ENCODE measurements at regions not wholly inside any gene's neighbourhood (a gene's known extent, or its start where the extent isn't known, plus 50 kb on each side); places are given as distances from the start of the nearest gene placed in this dataset.

DNA sequence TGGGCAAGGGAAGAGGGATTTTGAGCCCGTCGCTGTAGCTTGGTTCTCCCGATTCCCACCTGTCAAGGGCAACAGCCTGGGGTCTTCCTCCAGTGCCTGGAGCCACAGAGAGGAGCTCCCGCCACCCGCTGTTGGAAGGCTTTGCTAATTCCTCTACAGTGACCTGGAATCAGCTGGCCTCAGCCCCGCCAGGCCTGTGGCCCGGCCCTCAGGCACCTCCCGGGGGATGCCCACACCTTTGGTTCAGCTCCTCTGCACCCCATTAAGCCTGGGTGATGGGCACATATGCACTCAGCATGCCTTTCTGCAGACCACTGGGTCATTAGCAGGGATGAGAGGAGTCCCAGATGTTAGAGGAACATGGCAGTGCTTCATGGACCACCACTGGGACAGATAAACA lies 121.4 kb upstream of the MKI67 start:
- no peak for DNase-seq (ENCODE audit: low read depth, low spot score)
- no peak for TF ChIP-seq CTCF (IDR thresholded peaks at IDR 0.05; ENCODE audit: low read depth, low read length)
- ChIA-PET CTCF (no interaction called here), POLR2A (no interaction called here)
- Histone ChIP-seq H3K27me3 (ENCODE audit: control insufficient read depth, insufficient read depth, low read length) (no peaks in the 10 kb centered on the region), H3K27ac (ENCODE audit: low read depth, low read length) (no peak overlapping the region), H3K4me3 (ENCODE audit: low read depth, low read length) (no peak overlapping the region), H3K9me3 (ENCODE audit: control insufficient read depth, insufficient read depth, low read length) (peaks cover 35% of the 10 kb centered on the region)

DNA sequence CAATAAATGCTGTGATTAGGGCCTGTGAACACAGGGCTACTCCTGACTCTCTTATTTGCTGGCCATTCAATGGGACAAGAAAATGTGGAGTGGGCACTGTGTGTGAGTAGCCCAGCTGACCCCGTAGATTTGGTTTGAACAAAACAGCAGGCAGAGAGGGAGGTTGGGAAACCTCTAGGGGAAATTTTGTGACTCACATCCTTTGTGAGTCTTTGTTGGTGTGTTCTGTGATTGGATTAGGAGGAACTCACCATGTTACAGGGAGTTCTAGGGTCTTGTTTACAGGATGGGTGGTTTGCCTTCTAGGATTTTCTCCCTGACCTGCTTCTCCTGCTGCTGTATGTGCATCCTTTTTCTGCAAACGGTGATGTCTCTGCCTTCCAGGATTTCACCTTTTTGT lies 128.3 kb upstream of the MKI67 start:
- H3K4me3 ChIP-seq (ENCODE audit: low read depth, low read length) = no peak overlapping the region
- no peak overlapping the region for H3K27ac ChIP-seq (ENCODE audit: low read depth, low read length)
- no peak for TF ChIP-seq CTCF (IDR thresholded peaks at IDR 0.05; ENCODE audit: low read depth, low read length)
- CTCF ChIA-PET = no interaction called here
- H3K9me3 ChIP-seq (ENCODE audit: control insufficient read depth, insufficient read depth, low read length) = peaks cover 16% of the 10 kb centered on the region
- DNase-seq (ENCODE audit: low read depth, low spot score) = no peak
- H3K27me3 ChIP-seq (ENCODE audit: control insufficient read depth, insufficient read depth, low read length) = no peaks in the 10 kb centered on the region
- POLR2A ChIA-PET = no interaction called here

- POLR2A ChIA-PET = no interaction called here
- H3K4me3 ChIP-seq (ENCODE audit: low read depth, low read length) = no peak overlapping the region
- TF ChIP-seq CTCF (IDR thresholded peaks at IDR 0.05; ENCODE audit: low read depth, low read length) = no peak
- H3K27me3 ChIP-seq (ENCODE audit: control insufficient read depth, insufficient read depth, low read length) = no peaks in the 10 kb centered on the region
- no peak overlapping the region for H3K27ac ChIP-seq (ENCODE audit: low read depth, low read length)
- CTCF ChIA-PET = no interaction called here
- H3K9me3 ChIP-seq (ENCODE audit: control insufficient read depth, insufficient read depth, low read length) = peaks cover 31% of the 10 kb centered on the region
- DNase-seq (ENCODE audit: low read depth, low spot score) = no peak
Observed at GRCh38 chr10:128257428-128257827, 131.2 kb upstream of the MKI67 start.

DNA sequence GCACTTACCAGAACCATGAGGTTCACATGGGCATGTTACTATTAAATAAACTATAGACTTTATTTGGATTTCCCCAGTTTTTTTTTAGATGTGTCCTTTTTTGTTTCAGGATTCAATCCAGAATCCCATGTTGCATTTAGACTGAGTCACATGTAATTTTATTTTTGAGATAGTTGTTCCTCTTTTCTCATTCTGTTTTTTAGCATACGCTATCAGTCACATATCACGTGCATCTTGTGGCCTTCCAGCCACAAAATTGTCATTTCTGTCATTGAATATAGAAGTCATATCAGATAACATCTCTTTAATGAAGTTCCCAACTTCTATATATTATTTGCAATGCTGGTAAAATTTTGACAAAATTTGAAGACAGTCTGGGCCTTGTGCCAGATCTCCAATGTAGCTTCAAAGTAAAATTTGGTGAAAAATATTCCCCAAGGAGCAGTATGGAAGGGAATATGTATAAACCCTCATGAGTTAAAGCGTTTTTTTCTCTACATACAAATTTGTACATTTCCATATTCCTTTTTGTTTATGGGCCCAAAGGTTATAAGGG lies 132.3 kb upstream of the MKI67 start:
- no peak for TF ChIP-seq CTCF (IDR thresholded peaks at IDR 0.05; ENCODE audit: low read depth, low read length)
- H3K27ac ChIP-seq (ENCODE audit: low read depth, low read length) = no peak overlapping the region
- ChIA-PET POLR2A (no interaction called here), CTCF (no interaction called here)
- H3K4me3 ChIP-seq (ENCODE audit: low read depth, low read length) = no peak overlapping the region
- H3K27me3 ChIP-seq (ENCODE audit: control insufficient read depth, insufficient read depth, low read length) = no peaks in the 10 kb centered on the region
- peaks cover 42% of the 10 kb centered on the region for H3K9me3 ChIP-seq (ENCODE audit: control insufficient read depth, insufficient read depth, low read length)
- DNase-seq (ENCODE audit: low read depth, low spot score) = no peak

GRCh38 chr10:128263891-128264688 lies 137.9 kb upstream of the MKI67 start:
- DNase-seq (ENCODE audit: low read depth, low spot score) = no peak
- H3K27ac ChIP-seq (ENCODE audit: low read depth, low read length) = no peak overlapping the region
- no peak overlapping the region for H3K4me3 ChIP-seq (ENCODE audit: low read depth, low read length)
- H3K9me3 ChIP-seq (ENCODE audit: control insufficient read depth, insufficient read depth, low read length) = peaks cover 50% of the 10 kb centered on the region
- H3K27me3 ChIP-seq (ENCODE audit: control insufficient read depth, insufficient read depth, low read length) = no peaks in the 10 kb centered on the region
- peak; percentile 34; the same call in 1 of the 2 replicates for TF ChIP-seq CTCF (IDR thresholded peaks at IDR 0.05; ENCODE audit: low read depth, low read length)
- POLR2A ChIA-PET = no interaction called here
- CTCF ChIA-PET = interaction anchor here (0.7 to 1.5 kb wide), 8 partner anchors 16 to 1915 kb away, joined by 3 to 4 read pairs (median 3); no protein-coding TSS in a partner anchor
